Activated CD4-positive, alpha-beta T cell treated with anti-CD3 and anti-CD28 coated beads for 36 hours (primary cell): ENCODE measurements at regions not wholly inside any gene's neighbourhood (a gene's known extent, or its start where the extent isn't known, plus 50 kb on each side); places are given as distances from the start of the nearest gene placed in this dataset.
"Not testable (repeated sequence)": the region's sequence is repeated elsewhere in the genome, so short reads cannot be mapped to it uniquely, and the experiment has no call there.

Experiments
- ATAC-seq: fragments of 200-7000 bp; cut with Tn5 transposase; one replicate; pipeline ENCODE4 v1.10.0; 2021; ENCODE audit warnings: mild to moderate bottlenecking, moderate library complexity
- CTCF ChIA-PET: fragments of 350-600 bp; sonication (Branson Sonifier 250); formaldehyde crosslinking; loops from one replicate; lab custom pipeline; 2021; ENCODE audit warnings: antibody characterized with exemption; lab: Charles Lee
- POLR2A ChIA-PET: fragments of 350-600 bp; sonication (Branson Sonifier 250); formaldehyde crosslinking; loops from one replicate; lab custom pipeline; 2021; ENCODE audit warnings: antibody characterized with exemption, inconsistent platforms; lab: Charles Lee
- DNase-seq: peaks from one replicate; pipeline ENCODE4 v3.0.0-alpha.2; 2020
- H3K27ac Mint-ChIP-seq: one replicate; pipeline ENCODE4 v1.8.0; 2021; ENCODE audit warnings: mixed read lengths
- H3K27me3 Mint-ChIP-seq: one replicate; pipeline ENCODE4 v1.8.0; 2021; ENCODE audit warnings: mixed read lengths
- H3K36me3 Mint-ChIP-seq: one replicate; pipeline ENCODE4 v1.8.0; 2021; ENCODE audit warnings: low read depth, mixed read lengths
- H3K4me1 Mint-ChIP-seq: one replicate; pipeline ENCODE4 v1.8.0; 2021; ENCODE audit warnings: mixed read lengths
- H3K4me3 Mint-ChIP-seq: one replicate; pipeline ENCODE4 v1.8.0; 2021; ENCODE audit warnings: mild to moderate bottlenecking, moderate library complexity, mixed read lengths
- H3K9me3 Mint-ChIP-seq: one replicate; pipeline ENCODE4 v1.8.0; 2021; ENCODE audit warnings: low read depth, mixed read lengths
- intact Hi-C, 2 experiments: fragments of 100-400 bp; cut with DNase I in 1 of 2; cut with micrococcal nuclease in 1 of 2; formaldehyde crosslinking; loops; one replicate each; pipeline versions ENCODE4 v1.14.2 to v1.15.1; 2022 to 2024; cut with DNase I, micrococcal nuclease

- Mint-ChIP-seq H3K36me3 (no peaks in the 10 kb centered on the region), H3K27me3 (no peaks in the 10 kb centered on the region), H3K4me1 (no peaks in the 10 kb centered on the region), H3K9me3 (peaks cover 3% of the 10 kb centered on the region), H3K4me3 (no peak overlapping the region), H3K27ac (no peak overlapping the region)
- POLR2A ChIA-PET = no interaction called here
- no peak for ATAC-seq
- intact Hi-C loops = no loop called here
- CTCF ChIA-PET = no interaction called here
- no peak for DNase-seq
Measured at GRCh38 chr4:186958726-186959350, 235.2 kb upstream of the FAT1 start.

- Mint-ChIP-seq H3K27me3 (no peaks in the 10 kb centered on the region), H3K4me3 (no peak overlapping the region), H3K27ac (no peak overlapping the region), H3K9me3 (peaks cover 6% of the 10 kb centered on the region), H3K36me3 (no peaks in the 10 kb centered on the region), H3K4me1 (no peaks in the 10 kb centered on the region)
- POLR2A ChIA-PET = no interaction called here
- DNase-seq = no peak
- CTCF ChIA-PET = no interaction called here
- ATAC-seq = no peak
- intact Hi-C loops = no loop called here
Measured at GRCh38 chr4:186979961-186980745, 256.5 kb upstream of the FAT1 start.

GRCh38 chr4:186981161-186981560, 257.5 kb upstream of the FAT1 start:
- POLR2A ChIA-PET = no interaction called here

GRCh38 chr4:186982160-186982559, 258.5 kb upstream of the FAT1 start:
- Mint-ChIP-seq H3K4me1 (no peaks in the 10 kb centered on the region), H3K4me3 (no peak overlapping the region), H3K9me3 (peaks cover 6% of the 10 kb centered on the region), H3K27ac (no peak overlapping the region), H3K36me3 (no peaks in the 10 kb centered on the region), H3K27me3 (no peaks in the 10 kb centered on the region)
- intact Hi-C loops = no loop called here
- no peak for DNase-seq
- POLR2A ChIA-PET = no interaction called here
- ATAC-seq = no peak
- CTCF ChIA-PET = no interaction called here

More at GRCh38 chr4:186981161-186981560, 257.5 kb upstream of the FAT1 start:
- Mint-ChIP-seq H3K27ac (no peak overlapping the region), H3K4me3 (no peak overlapping the region), H3K36me3 (no peaks in the 10 kb centered on the region), H3K27me3 (no peaks in the 10 kb centered on the region), H3K4me1 (no peaks in the 10 kb centered on the region), H3K9me3 (peaks cover 6% of the 10 kb centered on the region)
- ATAC-seq = no peak
- CTCF ChIA-PET = no interaction called here
- intact Hi-C loops = no loop called here
- DNase-seq = no peak

GRCh38 chr4:186984105-186984644, 260.5 kb upstream of the FAT1 start:
- Mint-ChIP-seq H3K27me3 (no peaks in the 10 kb centered on the region), H3K4me3 (no peak overlapping the region), H3K36me3 (no peaks in the 10 kb centered on the region), H3K4me1 (no peaks in the 10 kb centered on the region), H3K9me3 (peaks cover 9% of the 10 kb centered on the region), H3K27ac (no peak overlapping the region)
- intact Hi-C loops = no loop called here
- DNase-seq (no peak), ATAC-seq (no peak)
- POLR2A ChIA-PET = no interaction called here
- CTCF ChIA-PET = no interaction called here

- Mint-ChIP-seq H3K27ac (no peak overlapping the region), H3K4me1 (no peaks in the 10 kb centered on the region), H3K27me3 (no peaks in the 10 kb centered on the region), H3K36me3 (no peaks in the 10 kb centered on the region), H3K9me3 (peaks cover 9% of the 10 kb centered on the region), H3K4me3 (no peak overlapping the region)
- DNase-seq = no peak
- intact Hi-C loops = no loop called here
- CTCF ChIA-PET = no interaction called here
- ATAC-seq = no peak
- POLR2A ChIA-PET = no interaction called here
Measured at GRCh38 chr4:186999686-187000085, 276.0 kb upstream of the FAT1 start.

- no peak overlapping the region for H3K27ac Mint-ChIP-seq
- CTCF ChIA-PET = no interaction called here
- peaks cover 11% of the 10 kb centered on the region for H3K9me3 Mint-ChIP-seq
- ATAC-seq (no peak), DNase-seq (no peak)
- H3K4me1 Mint-ChIP-seq = no peaks in the 10 kb centered on the region
- intact Hi-C loops = no loop called here
- H3K4me3 Mint-ChIP-seq = no peak overlapping the region
- no peaks in the 10 kb centered on the region for H3K36me3 Mint-ChIP-seq
- POLR2A ChIA-PET = no interaction called here
- H3K27me3 Mint-ChIP-seq = no peaks in the 10 kb centered on the region
Measured at GRCh38 chr4:187000281-187000680, 276.6 kb upstream of the FAT1 start.

- DNase-seq, ATAC-seq, H3K36me3 Mint-ChIP-seq, H3K27ac Mint-ChIP-seq, POLR2A ChIA-PET, CTCF ChIA-PET, H3K4me1 Mint-ChIP-seq, intact Hi-C loops, H3K27me3 Mint-ChIP-seq, H3K4me3 Mint-ChIP-seq: not testable (repeated sequence)
- peaks cover 11% of the 10 kb centered on the region for H3K9me3 Mint-ChIP-seq
Measured at GRCh38 chr4:187002133-187002532, 278.5 kb upstream of the FAT1 start.

GRCh38 chr4:187004628-187005027, 281.0 kb upstream of the FAT1 start:
- H3K36me3 Mint-ChIP-seq = no peaks in the 10 kb centered on the region
- H3K27ac Mint-ChIP-seq = no peak overlapping the region
- peaks cover 11% of the 10 kb centered on the region for H3K9me3 Mint-ChIP-seq
- ChIA-PET CTCF (no interaction called here), POLR2A (no interaction called here)
- H3K4me1 Mint-ChIP-seq = no peaks in the 10 kb centered on the region
- no peak for DNase-seq
- H3K27me3 Mint-ChIP-seq = no peaks in the 10 kb centered on the region
- H3K4me3 Mint-ChIP-seq = no peak overlapping the region
- no peak for ATAC-seq
- intact Hi-C loops = no loop called here

- ChIA-PET POLR2A (no interaction called here), CTCF (no interaction called here)
- intact Hi-C loops = no loop called here
- no peaks in the 10 kb centered on the region for H3K4me1 Mint-ChIP-seq
- no peak for DNase-seq
- no peaks in the 10 kb centered on the region for H3K27me3 Mint-ChIP-seq
- H3K4me3 Mint-ChIP-seq = no peak overlapping the region
- no peak for ATAC-seq
- H3K9me3 Mint-ChIP-seq = peaks cover 9% of the 10 kb centered on the region
- no peak overlapping the region for H3K27ac Mint-ChIP-seq
- no peaks in the 10 kb centered on the region for H3K36me3 Mint-ChIP-seq
Measured at GRCh38 chr4:187006189-187006618, 282.5 kb upstream of the FAT1 start.

GRCh38 chr4:187010052-187010451, 286.4 kb upstream of the FAT1 start:
- H3K36me3 Mint-ChIP-seq = no peaks in the 10 kb centered on the region
- ATAC-seq (no peak), DNase-seq (no peak)
- POLR2A ChIA-PET = no interaction called here
- intact Hi-C loops = no loop called here
- CTCF ChIA-PET = interaction anchor here (0.7 kb wide), 1 partner anchor 619 kb away, joined by 3 read pairs; no protein-coding TSS in a partner anchor
- H3K9me3 Mint-ChIP-seq = peaks cover 2% of the 10 kb centered on the region
- no peaks in the 10 kb centered on the region for H3K27me3 Mint-ChIP-seq
- H3K4me1 Mint-ChIP-seq = no peaks in the 10 kb centered on the region
- no peak overlapping the region for H3K4me3 Mint-ChIP-seq
- no peak overlapping the region for H3K27ac Mint-ChIP-seq

GRCh38 chr4:187016101-187016500, 292.4 kb upstream of the FAT1 start:
- H3K9me3 Mint-ChIP-seq = peaks cover under 1% of the 10 kb centered on the region
- ChIA-PET POLR2A (no interaction called here), CTCF (interaction anchor here (0.7 kb wide), 1 partner anchor 341 kb away, joined by 3 read pairs; no protein-coding TSS in a partner anchor)
- intact Hi-C loops = no loop called here
- H3K36me3 Mint-ChIP-seq = no peaks in the 10 kb centered on the region
- H3K4me1 Mint-ChIP-seq = no peaks in the 10 kb centered on the region
- H3K27me3 Mint-ChIP-seq = no peaks in the 10 kb centered on the region
- no peak overlapping the region for H3K27ac Mint-ChIP-seq
- no peak overlapping the region for H3K4me3 Mint-ChIP-seq
- no peak for ATAC-seq
- DNase-seq = no peak
